ENCODE measurements at regions not wholly inside any gene's neighbourhood (a gene's known extent, or its start where the extent isn't known, plus 50 kb on each side); places are given as distances from the start of the nearest gene placed in this dataset.

DNA sequence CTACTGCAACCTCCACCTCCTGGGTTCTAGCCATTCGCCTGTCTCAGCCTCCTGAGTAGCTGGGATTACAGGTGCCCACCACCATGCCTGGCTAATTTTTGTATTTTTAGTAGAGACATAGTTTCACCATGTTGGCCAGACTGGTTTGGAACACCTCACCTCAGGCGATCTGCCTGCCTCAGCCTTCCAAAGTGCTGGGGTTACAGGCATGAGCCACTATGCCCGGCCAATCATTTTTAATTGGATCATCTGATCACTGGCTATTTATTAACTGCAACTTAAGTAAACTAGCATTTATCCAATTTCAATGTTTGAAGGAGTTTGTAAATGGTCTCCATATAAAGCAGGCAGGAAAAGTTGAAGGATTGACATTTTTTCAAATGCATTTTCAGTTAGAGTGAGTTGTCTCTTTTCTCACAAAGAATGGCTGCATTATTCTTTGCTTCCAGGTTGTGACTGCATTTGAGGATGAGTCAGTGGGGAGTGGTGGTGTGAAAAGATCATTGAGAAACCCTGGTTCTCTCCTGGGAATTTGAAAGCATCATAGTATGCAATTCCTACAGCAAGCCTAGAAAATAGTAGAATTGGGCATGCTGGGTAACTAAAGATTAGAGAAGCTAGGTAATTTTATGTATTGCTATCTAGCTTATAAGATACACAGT lies 431.1 kb upstream of the ZEB2 start:
- Histone ChIP-seq H3K36me3 (ENCODE audit: insufficient read depth, low read depth, low read length) (no peaks in the 10 kb centered on the region), H3K9me3 (ENCODE audit: insufficient read depth, low read depth, low read length) (no peaks in the 10 kb centered on the region), H3K27me3 (ENCODE audit: insufficient read depth, low read length) (no peaks in the 10 kb centered on the region), H3K9ac (ENCODE audit: low read depth, low read length) (no peak overlapping the region), H3K4me1 (ENCODE audit: insufficient read depth, low read length) (no peaks in the 10 kb centered on the region; the same call in 1 of the 2 replicates), H3K4me3 (ENCODE audit: low read length) (no peak overlapping the region), H3K27ac (ENCODE audit: low read length) (no peak overlapping the region)

DNA sequence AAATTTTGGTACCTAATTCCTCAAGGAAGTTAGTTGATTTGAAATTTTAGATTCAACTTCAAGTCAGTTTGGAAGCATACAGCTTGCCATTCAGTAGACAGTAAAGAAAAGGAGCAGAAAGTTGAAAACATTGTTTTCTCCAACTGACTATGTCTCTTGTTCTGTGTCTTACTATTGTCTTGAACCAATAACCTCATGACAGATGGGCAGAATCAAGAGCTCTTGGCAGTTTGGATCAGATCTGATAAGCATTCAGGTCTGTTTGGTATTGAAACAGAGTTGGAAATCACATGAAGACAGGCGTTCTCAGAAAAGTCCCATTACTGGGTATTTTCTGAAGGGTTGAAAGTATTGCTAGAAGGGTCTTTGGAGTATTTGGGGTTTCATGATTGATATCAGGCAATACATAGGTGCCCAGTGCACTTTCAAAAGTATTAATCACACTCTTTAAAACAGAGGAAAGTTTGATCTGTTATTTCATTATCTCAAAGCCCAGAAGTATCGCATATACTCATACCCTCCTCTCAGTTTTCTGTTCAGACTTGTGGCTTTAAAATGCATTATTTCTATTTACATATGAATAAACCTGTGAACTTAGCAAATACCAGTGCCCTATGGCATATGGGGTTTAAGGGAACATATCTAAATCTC lies 428.4 kb upstream of the ZEB2 start:
- no peaks in the 10 kb centered on the region; the same call in 1 of the 2 replicates for H3K4me1 ChIP-seq (ENCODE audit: insufficient read depth, low read length)
- no peaks in the 10 kb centered on the region for H3K27me3 ChIP-seq (ENCODE audit: insufficient read depth, low read length)
- no peak overlapping the region for H3K9ac ChIP-seq (ENCODE audit: low read depth, low read length)
- H3K27ac ChIP-seq (ENCODE audit: low read length): no peak overlapping the region
- no peaks in the 10 kb centered on the region for H3K36me3 ChIP-seq (ENCODE audit: insufficient read depth, low read depth, low read length)
- H3K4me3 ChIP-seq (ENCODE audit: low read length): no peak overlapping the region
- H3K9me3 ChIP-seq (ENCODE audit: insufficient read depth, low read depth, low read length): no peaks in the 10 kb centered on the region

DNA sequence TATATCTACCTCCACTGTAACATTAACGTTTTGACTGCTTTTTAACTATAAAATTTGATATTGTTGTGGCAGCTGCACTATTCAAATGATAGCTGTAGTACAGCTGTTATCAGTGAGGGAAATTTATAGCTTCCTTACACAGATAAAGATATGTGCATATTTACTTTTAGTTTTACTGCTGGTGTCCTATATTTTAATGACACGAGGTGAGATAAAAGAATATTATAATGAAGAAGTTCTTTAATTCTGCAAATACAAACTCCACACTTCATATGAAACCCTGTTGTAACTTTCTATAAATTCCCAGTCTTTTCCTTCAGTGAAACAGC lies 427.8 kb upstream of the ZEB2 start:
- Histone ChIP-seq H3K4me1 (ENCODE audit: insufficient read depth, low read length) (no peaks in the 10 kb centered on the region), H3K9ac (ENCODE audit: low read depth, low read length) (no peak overlapping the region), H3K27ac (ENCODE audit: low read length) (no peak overlapping the region), H3K27me3 (ENCODE audit: insufficient read depth, low read length) (no peaks in the 10 kb centered on the region), H3K4me3 (ENCODE audit: low read length) (no peak overlapping the region), H3K9me3 (ENCODE audit: insufficient read depth, low read depth, low read length) (no peaks in the 10 kb centered on the region), H3K36me3 (ENCODE audit: insufficient read depth, low read depth, low read length) (no peaks in the 10 kb centered on the region)

DNA sequence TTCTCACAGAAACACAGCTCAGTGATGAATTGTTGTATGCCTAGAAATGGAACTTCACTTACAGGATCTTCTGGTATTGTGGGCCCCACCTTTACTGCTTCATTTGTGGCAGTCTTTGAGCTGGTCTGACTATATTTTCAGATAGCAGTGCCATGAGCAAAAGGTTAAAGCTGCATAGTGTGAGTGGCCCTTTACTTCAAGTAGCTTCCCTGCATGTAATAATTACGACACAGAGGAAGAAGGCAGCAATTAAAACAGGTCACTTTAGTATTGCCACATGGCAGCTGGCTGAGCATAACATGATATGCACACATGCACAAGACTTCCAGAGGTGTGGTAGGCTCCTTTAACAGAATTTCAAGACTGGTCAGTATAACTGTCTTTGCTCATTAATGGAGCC lies 426.3 kb upstream of the ZEB2 start:
- Histone ChIP-seq H3K4me3 (ENCODE audit: low read length) (no peak overlapping the region), H3K36me3 (ENCODE audit: insufficient read depth, low read depth, low read length) (no peaks in the 10 kb centered on the region), H3K4me1 (ENCODE audit: insufficient read depth, low read length) (no peaks in the 10 kb centered on the region), H3K9me3 (ENCODE audit: insufficient read depth, low read depth, low read length) (no peaks in the 10 kb centered on the region), H3K27me3 (ENCODE audit: insufficient read depth, low read length) (no peaks in the 10 kb centered on the region), H3K9ac (ENCODE audit: low read depth, low read length) (no peak overlapping the region), H3K27ac (ENCODE audit: low read length) (no peak overlapping the region)

DNA sequence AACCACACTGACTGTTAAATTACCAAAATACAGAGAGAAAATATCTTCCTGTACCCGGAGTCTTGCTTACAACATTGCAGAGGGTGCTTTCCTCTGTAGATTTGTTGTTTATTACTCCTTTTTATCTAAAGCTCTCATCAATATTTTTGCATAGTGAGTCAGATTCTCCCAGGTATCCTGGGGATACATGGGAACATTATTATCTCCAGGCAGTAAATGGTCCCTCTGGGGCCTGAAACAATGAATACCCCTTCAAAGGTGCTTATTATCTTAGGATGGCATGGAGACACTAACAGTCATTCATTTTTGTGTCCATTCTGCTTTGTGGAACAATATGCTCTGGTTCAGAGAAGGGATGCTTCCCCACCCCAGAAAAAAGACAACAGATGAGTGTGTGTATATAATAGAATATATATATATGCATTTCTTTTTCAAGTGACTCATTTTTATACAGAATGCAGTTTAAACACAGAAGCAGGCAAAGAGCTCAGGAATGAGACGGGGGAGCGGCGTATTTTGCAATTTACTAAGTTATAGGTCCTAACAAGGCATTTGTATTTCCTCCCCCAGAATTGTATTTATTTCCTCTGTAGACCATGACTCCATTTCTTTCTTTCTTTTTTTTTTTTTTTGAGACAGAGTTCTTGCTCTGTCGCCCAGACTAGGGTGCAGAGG lies 424.8 kb upstream of the ZEB2 start:
- Histone ChIP-seq H3K36me3 (ENCODE audit: insufficient read depth, low read depth, low read length) (no peaks in the 10 kb centered on the region), H3K4me3 (ENCODE audit: low read length) (no peak overlapping the region), H3K27me3 (ENCODE audit: insufficient read depth, low read length) (no peaks in the 10 kb centered on the region), H3K9me3 (ENCODE audit: insufficient read depth, low read depth, low read length) (no peaks in the 10 kb centered on the region), H3K9ac (ENCODE audit: low read depth, low read length) (no peak overlapping the region), H3K4me1 (ENCODE audit: insufficient read depth, low read length) (no peaks in the 10 kb centered on the region), H3K27ac (ENCODE audit: low read length) (no peak overlapping the region)

DNA sequence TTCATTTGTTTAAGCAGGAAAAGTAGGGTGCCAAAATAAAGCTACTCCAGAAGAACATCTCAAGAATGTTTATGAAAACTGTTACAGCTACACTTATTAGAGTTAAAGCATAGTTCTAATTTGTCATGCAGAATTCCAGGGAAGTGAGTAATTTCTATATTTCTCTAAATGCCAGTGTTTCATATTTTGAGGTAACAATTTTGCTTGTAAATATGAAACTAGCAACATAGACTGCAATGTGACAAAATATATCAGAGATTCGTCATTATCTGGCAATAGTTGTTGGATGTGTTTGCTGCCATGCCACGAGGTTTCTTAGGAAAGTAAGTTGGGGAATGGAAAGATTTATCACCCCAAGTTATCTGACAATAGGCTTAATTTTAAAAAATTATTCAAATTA lies 424.1 kb upstream of the ZEB2 start:
- no peaks in the 10 kb centered on the region for H3K4me1 ChIP-seq (ENCODE audit: insufficient read depth, low read length)
- H3K4me3 ChIP-seq (ENCODE audit: low read length): no peak overlapping the region
- no peaks in the 10 kb centered on the region for H3K27me3 ChIP-seq (ENCODE audit: insufficient read depth, low read length)
- H3K27ac ChIP-seq (ENCODE audit: low read length): no peak overlapping the region
- H3K9me3 ChIP-seq (ENCODE audit: insufficient read depth, low read depth, low read length): no peaks in the 10 kb centered on the region
- no peaks in the 10 kb centered on the region for H3K36me3 ChIP-seq (ENCODE audit: insufficient read depth, low read depth, low read length)
- no peak overlapping the region for H3K9ac ChIP-seq (ENCODE audit: low read depth, low read length)

DNA sequence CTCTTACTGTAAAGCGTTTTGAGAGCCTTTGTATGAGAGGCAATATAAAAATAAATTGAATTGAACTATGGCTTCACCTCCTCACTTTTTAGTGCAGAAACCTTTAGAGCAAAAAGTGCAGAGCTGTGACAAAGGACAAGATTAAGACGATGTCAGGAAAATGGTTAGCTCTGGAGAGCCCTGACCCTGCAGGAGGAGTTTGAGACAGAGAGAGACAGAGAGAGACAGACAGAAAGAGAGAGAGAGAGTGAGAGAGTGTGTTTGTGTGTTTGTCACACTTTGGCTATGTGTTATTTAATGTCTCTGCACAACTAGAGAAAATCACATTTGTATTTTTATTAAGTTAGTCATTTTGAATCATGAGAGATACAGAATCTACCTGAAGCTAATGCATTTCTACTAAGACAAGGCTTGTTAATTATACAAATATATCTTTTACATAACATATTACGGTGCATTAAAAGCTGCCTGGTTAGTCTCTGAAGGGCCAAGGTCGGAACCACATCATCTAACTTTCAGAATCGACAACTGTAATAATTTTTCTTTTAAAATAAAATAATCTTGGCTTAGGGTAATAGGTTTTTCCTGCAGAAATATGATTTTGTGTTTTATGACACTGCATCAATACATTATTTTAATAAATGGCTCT lies 423.5 kb upstream of the ZEB2 start:
- Histone ChIP-seq H3K27ac (ENCODE audit: low read length) (no peak overlapping the region), H3K36me3 (ENCODE audit: insufficient read depth, low read depth, low read length) (no peaks in the 10 kb centered on the region), H3K9ac (ENCODE audit: low read depth, low read length) (no peak overlapping the region), H3K27me3 (ENCODE audit: insufficient read depth, low read length) (no peaks in the 10 kb centered on the region), H3K4me1 (ENCODE audit: insufficient read depth, low read length) (no peaks in the 10 kb centered on the region), H3K4me3 (ENCODE audit: low read length) (no peak overlapping the region), H3K9me3 (ENCODE audit: insufficient read depth, low read depth, low read length) (no peaks in the 10 kb centered on the region)

DNA sequence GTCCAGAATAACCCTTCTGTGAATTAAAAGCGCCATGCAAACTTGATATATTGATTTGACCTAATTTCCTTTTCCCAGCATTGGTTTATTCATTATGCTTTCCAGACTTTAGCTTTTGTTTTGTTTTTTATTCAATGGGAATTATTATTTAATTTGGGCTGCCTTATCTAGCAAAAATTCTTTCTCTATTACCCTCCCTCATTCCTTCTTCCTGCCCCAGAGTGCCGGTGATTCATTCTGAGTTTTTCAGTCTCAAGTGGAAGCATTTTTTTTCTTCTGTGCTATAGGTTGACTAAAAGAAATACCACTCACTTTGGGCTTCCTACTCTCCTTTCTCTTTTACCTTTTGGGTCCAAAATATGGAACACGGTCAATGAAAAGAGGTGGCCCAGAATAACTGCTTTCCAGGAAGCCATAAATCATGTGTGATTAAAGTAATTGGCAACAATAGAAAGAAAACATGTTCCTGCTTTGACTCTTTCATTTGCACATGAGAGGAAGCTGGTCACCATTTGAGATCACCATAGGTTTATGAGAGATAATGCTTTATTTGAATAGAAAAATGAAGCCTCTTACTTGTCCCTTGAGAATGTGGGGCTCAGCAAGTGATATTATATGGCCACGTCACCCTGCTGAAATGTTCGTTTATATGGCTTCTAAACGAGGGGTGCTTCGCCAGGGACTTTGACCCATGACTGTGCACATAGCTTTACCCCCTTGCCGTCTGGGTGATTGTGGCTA lies 422.8 kb upstream of the ZEB2 start:
- no peaks in the 10 kb centered on the region for H3K4me1 ChIP-seq (ENCODE audit: insufficient read depth, low read length)
- no peak overlapping the region for H3K9ac ChIP-seq (ENCODE audit: low read depth, low read length)
- H3K27me3 ChIP-seq (ENCODE audit: insufficient read depth, low read length): no peaks in the 10 kb centered on the region
- no peak overlapping the region for H3K27ac ChIP-seq (ENCODE audit: low read length)
- no peaks in the 10 kb centered on the region for H3K9me3 ChIP-seq (ENCODE audit: insufficient read depth, low read depth, low read length)
- no peaks in the 10 kb centered on the region for H3K36me3 ChIP-seq (ENCODE audit: insufficient read depth, low read depth, low read length)
- H3K4me3 ChIP-seq (ENCODE audit: low read length): no peak overlapping the region

DNA sequence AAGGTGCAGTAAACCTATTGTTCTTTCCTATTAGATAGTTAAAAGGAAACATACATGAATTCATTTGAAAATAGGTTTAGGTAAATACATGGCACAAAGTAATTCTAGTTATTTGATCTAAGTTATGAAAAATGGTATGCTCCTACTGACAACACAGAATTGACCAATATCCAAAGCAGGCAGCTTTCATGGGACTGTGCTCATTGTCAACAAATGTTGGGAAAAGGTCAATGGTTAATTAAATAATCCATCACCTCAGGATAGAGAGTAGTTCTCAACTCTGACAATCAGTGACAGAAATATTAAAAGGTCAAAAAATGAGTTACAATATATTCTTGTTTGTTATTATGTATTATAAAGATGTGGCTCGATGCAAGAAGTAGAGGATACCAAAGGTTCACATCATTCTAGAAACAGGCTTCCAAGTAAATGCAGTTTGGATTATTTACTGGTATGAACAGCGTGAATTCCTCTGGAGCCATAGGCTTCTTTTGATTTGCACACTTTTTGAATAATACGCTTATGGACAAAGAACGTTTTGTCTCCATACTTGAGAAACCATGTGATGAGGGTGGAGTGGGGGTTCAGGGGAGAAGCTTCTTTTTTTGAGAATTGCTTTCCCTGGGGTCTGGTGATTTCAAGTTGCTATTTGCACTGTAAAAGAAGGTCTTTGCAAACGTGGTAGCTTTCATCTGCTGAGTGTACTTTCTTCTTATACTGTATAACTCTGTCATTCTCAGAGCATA lies 422.0 kb upstream of the ZEB2 start:
- H3K27me3 ChIP-seq (ENCODE audit: insufficient read depth, low read length): no peaks in the 10 kb centered on the region
- no peak overlapping the region for H3K9ac ChIP-seq (ENCODE audit: low read depth, low read length)
- no peak overlapping the region for H3K4me3 ChIP-seq (ENCODE audit: low read length)
- H3K36me3 ChIP-seq (ENCODE audit: insufficient read depth, low read depth, low read length): no peaks in the 10 kb centered on the region
- H3K9me3 ChIP-seq (ENCODE audit: insufficient read depth, low read depth, low read length): no peaks in the 10 kb centered on the region
- H3K4me1 ChIP-seq (ENCODE audit: insufficient read depth, low read length): no peaks in the 10 kb centered on the region
- H3K27ac ChIP-seq (ENCODE audit: low read length): no peak overlapping the region

DNA sequence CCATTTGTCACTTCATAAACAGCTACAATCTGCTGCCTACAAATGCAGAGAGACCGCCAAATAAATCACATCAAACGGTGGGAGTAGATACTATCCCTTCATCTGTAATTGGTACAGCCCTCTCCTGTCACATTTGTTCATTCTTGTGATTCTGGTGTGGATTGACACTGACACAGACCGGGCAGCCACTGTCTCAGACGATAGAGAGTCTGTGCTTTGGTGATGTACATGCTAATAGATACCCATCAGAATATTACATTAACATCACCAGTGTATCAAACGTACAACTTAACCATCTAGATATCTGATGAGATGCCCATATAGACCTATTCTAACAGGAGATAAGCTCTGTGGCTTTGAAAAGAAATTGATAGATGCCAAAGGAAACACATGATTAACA lies 419.7 kb upstream of the ZEB2 start:
- H3K9ac ChIP-seq (ENCODE audit: low read depth, low read length): no peak overlapping the region
- no peaks in the 10 kb centered on the region for H3K4me1 ChIP-seq (ENCODE audit: insufficient read depth, low read length)
- no peak overlapping the region for H3K27ac ChIP-seq (ENCODE audit: low read length)
- no peaks in the 10 kb centered on the region for H3K9me3 ChIP-seq (ENCODE audit: insufficient read depth, low read depth, low read length)
- H3K4me3 ChIP-seq (ENCODE audit: low read length): no peak overlapping the region
- H3K27me3 ChIP-seq (ENCODE audit: insufficient read depth, low read length): no peaks in the 10 kb centered on the region
- H3K36me3 ChIP-seq (ENCODE audit: insufficient read depth, low read depth, low read length): no peaks in the 10 kb centered on the region
